Transverse colon (tissue), 3 donors: ENCODE measurements at regions not wholly inside any gene's neighbourhood (a gene's known extent, or its start where the extent isn't known, plus 50 kb on each side); places are given as distances from the start of the nearest gene placed in this dataset.
"Not testable (repeated sequence)": the region's sequence is repeated elsewhere in the genome, so short reads cannot be mapped to it uniquely, and the experiment has no call there.

Source experiments
- POLR2A ChIP-seq: fragments of 450-650 bp; IDR thresholded peaks from one replicate; pipeline ENCODE4 v1.6.1; 2016; ENCODE audit warnings: antibody characterized with exemption, mild to moderate bottlenecking, moderate library complexity
- POLR2AphosphoS5 ChIP-seq, 3 donors: sonication (generic); formaldehyde crosslinking; IDR thresholded peaks; one replicate each; pipeline ENCODE4 v1.6.1; 2016; ENCODE audit warnings: antibody characterized with exemption in 3 of 3

DNA sequence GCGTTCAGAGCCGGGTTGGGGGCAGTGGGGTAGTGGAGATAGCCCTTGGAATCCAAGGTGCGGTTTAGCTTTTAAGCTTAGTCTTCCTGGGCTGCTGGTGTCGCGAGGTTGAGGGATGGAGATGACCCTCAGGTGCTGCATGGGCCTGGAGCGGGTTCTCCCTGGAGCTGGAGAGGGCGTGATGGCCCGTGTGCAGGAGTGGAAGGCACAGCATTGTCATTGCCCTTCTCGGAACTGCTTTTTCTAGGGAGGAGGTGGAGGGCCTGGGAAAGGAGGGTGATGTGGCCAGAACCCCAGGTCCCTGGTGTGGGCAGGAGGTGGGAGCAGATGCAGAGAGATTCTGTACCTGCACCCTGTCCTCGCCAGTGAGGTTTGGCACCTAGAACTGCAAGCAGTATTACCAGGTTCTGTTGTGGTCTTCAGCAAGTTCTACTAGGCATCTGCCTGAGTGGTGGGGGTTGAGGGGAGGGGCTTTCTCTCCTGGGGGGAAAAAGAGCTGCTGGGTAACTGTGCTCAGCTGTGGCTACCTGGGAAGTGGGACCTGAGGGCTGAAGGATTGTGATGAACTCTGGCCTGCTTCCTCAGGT lies 55.8 kb upstream of the TPTE start:
- TF ChIP-seq POLR2A; POLR2AphosphoS5 (IDR thresholded peaks at IDR 0.05): not testable (repeated sequence)
